ENCODE measurements at regions not wholly inside any gene's neighbourhood (a gene's known extent, or its start where the extent isn't known, plus 50 kb on each side); places are given as distances from the start of the nearest gene placed in this dataset.
A peak's percentile ranks its signal among the peaks of the same experiment; 100 is the strongest.

GRCh38 chr6:145206247-145206907 is 528.9 kb downstream of the EPM2A start:
- FAIRE-seq, result no peak
- no peak for DNase-seq (ENCODE audit: low spot score)

DNA sequence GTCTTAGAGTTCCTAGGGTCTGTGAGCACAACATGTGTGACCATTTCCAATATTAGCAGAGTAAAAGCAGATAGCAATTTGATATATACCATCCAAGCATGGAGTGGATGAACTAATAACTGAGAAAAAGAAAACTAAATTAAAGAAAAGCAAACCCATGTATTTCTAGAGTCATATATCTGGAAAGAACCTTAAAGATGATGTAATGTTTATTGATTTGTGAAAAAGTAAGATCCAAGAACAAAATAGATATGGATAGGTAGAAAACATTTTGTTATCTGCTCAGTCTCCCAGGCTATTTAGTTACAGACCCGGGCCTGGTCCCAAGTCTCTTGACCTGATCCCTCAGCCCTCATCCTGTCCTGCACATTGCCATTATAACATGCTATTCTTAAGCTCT is 526.8 kb downstream of the EPM2A start:
- no peak for DNase-seq (ENCODE audit: low spot score)
- FAIRE-seq, result no peak

DNA sequence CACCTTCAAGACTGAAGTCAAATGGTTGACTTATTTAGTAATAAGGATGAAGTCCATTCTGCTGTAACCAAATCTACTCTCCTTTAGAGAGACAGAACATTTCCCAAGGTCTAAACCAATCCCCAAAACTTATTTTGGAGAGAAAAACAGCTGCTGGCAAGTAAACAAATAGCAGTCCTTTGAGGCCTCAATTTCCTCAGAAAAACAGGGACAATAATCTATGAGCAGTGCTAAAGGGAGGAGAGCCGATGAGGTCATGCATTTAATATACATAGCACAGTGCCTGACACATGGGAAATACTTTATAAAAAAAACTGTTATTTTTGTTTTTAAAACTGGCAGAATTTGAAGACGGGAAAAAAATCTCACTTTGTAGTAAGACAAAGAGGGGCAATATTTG is 526.0 kb downstream of the EPM2A start:
- no peak for DNase-seq (ENCODE audit: low spot score)
- FAIRE-seq, result no peak

GRCh38 chr6:145212813-145213212 is 522.5 kb downstream of the EPM2A start:
- no peak for DNase-seq (ENCODE audit: low spot score)
- no peak for FAIRE-seq

- no peak for DNase-seq (ENCODE audit: low spot score)
- FAIRE-seq, result no peak
These were observed 521.7 kb downstream of the EPM2A start for GRCh38 chr6:145213614-145214013.

GRCh38 chr6:145214570-145214969 is 520.8 kb downstream of the EPM2A start:
- peak; percentile 7 for DNase-seq (ENCODE audit: low spot score)
- peak; percentile 62 for FAIRE-seq

DNA sequence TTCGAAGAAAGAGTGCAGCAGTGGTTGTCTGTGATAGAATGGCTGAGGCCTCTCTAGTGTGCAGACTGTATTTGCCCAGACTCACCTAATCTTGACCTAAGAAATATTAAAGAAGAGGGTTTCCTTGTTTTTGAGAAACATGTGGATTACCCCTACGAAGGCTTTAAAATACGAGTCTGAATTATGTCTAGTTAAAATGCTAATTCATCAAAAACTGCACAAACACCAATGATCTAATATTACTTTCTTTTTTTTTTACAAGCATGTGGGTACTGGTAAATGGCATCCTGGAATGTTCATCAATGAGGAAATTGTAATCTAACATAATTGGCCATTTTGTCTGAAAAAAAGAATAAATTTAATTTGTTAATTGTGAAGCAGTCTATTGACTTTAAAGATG is 510.9 kb downstream of the EPM2A start:
- DNase-seq (ENCODE audit: low spot score) (no peak), FAIRE-seq (no peak)

- DNase-seq (ENCODE audit: low spot score) (no peak), FAIRE-seq (no peak)
These were observed 509.8 kb downstream of the EPM2A start for GRCh38 chr6:145225500-145225899.

GRCh38 chr6:145227593-145227992 is 507.7 kb downstream of the EPM2A start:
- DNase-seq (ENCODE audit: low spot score) (no peak), FAIRE-seq (no peak)

- DNase-seq (ENCODE audit: low spot score) (no peak), FAIRE-seq (no peak)
These were observed 506.2 kb downstream of the EPM2A start for GRCh38 chr6:145228962-145229582.

DNA sequence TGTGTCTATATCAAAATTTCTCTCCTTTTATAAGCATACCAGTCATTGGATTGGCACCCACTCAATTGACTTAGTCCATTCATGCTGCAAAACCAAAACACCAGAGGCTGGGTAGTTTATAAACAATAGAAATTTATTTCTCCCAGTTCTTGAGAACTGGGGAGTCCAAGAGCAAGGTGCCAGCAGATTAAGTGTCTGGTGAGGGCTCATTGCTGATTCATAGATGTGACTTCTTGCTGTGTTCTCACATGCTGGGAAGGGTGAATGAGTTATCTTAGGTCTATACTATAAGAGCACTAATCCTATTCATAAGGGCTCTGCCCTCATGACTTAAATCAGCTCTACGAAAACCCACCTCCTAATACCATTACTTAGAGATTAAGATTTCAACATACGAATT is 501.4 kb downstream of the EPM2A start:
- no peak for FAIRE-seq

DNA sequence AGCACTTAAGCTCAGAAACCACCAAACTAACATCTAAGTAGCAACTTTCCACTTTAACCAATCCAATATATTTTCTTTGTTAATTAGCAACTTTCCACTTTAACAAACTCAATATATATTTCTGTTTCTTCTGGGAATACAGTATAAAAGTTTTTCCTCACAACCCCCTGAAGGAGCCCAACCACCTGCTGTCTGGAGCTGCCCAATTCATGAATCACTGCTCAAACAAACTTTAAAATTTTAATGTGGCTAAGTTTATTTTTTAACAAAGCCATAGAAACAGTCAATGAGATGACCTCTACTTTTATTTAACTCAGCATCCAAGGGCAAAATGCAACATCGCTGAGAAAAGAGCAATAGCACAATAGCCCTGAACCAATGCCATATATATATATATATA is 500.1 kb downstream of the EPM2A start:
- FAIRE-seq (no peak), DNase-seq (ENCODE audit: low spot score) (no peak)

More for the DNA sequence above, 501.4 kb downstream of the EPM2A start:
- no peak for DNase-seq (ENCODE audit: low spot score)

DNA sequence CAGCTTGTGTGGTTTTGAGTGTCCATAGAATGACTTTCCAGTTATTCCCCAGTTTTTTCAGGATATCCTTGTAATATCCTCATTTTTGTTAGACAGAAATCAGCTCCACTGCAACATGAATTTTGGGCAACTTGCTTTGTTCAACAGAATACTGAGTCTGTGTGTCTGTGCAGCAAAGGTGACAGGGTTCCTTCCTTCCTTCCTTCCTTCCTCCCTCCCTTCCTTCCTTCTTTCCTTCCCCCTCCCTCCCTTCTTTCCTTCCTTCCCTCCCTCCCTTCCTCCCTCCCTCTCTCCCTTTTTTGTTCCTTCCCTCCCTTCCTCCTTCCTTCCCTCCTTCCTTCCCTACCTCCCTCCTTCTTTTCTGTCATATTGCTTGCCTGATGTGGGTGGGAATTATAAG is 496.5 kb downstream of the EPM2A start:
- FAIRE-seq, result no peak

DNA sequence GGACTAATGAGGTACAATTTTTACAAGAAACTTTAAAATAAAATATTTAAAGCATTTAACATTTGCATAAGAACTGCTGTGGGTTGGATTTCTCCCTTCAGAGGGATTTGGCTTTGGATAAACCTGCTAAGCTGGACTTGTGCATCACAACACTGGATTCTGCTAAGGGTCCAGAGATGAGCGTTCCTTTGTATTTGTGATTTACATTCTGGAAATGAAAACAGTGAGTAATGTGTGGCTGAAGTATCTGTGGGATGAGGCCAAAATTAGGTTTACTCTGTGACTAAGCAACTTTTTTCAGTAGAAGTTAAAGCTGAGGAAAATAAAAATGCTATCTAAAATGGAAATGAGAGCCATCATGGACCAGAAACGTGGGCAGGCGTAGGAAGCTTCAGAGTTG is 494.3 kb downstream of the EPM2A start:
- no peak for DNase-seq (ENCODE audit: low spot score)
- FAIRE-seq, result no peak

More for the DNA sequence above, 496.5 kb downstream of the EPM2A start:
- no peak for DNase-seq (ENCODE audit: low spot score)

DNA sequence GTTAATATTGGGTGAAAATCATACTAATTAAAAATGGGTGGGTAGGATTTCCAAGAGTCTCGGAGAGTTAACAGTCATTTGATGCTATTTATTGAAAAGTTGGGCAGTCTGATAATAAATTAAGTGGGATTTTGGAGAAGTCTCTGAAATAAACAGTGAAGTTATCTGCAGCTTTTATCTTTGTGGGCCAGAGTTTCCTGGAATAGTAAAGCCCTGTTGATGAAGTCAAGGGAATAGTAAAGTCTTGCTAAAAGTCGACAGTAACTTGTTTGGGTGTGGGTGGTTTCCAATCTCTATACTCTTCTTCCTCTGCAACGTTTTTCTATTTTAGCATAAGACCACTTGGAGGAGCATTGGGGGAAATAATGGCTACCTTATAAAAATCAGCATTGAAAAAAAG is 493.6 kb downstream of the EPM2A start:
- FAIRE-seq (no peak), DNase-seq (ENCODE audit: low spot score) (no peak)

- no peak for FAIRE-seq
- DNase-seq (ENCODE audit: low spot score), result no peak
These were observed 490.8 kb downstream of the EPM2A start for GRCh38 chr6:145244349-145245100.

DNA sequence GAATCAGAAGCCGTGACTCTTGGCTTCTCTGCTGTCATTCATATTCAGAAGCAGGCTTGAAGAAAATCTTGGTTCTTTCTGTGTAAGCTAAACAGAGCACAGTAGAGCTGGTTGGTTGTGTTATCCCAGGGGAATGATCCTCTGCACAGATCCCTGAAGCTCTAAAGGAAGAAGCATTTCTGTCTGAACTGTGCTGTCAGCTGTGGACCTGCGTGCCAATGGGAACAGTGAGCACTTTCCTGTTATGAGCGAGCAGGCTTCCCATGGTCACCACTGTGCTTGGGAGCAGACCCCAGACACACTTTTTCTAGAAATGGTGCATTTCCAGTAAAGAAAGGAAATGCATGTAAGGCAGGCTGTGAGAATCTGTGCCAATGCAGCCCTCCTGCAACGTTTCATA is 490.2 kb downstream of the EPM2A start:
- DNase-seq (ENCODE audit: low spot score) (no peak), FAIRE-seq (no peak)

GRCh38 chr6:145247692-145248419 is 487.5 kb downstream of the EPM2A start:
- FAIRE-seq (no peak), DNase-seq (ENCODE audit: low spot score) (no peak)

DNA sequence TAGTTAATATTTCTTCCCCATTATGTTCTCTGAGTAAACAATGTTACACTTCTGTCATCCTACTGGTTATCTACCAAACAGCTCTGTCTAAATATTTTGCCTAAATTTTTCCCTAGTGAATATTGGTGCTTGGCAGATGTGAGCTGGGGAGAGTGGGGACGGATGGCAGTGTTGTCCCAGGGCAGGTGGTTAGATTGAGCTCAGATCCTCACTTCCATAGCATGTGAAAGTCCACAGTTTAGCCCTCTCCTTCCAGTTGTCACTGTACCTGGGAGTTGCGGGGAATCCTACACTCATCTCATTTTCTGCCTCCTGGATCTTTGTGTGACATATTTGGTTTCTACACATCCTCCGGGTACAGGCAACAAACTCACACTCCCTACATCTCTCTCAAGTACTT is 484.9 kb downstream of the EPM2A start:
- no peak for DNase-seq (ENCODE audit: low spot score)
- FAIRE-seq, result no peak

GRCh38 chr6:145252737-145253136 is 482.6 kb downstream of the EPM2A start:
- FAIRE-seq, result no peak
- no peak for DNase-seq (ENCODE audit: low spot score)

DNA sequence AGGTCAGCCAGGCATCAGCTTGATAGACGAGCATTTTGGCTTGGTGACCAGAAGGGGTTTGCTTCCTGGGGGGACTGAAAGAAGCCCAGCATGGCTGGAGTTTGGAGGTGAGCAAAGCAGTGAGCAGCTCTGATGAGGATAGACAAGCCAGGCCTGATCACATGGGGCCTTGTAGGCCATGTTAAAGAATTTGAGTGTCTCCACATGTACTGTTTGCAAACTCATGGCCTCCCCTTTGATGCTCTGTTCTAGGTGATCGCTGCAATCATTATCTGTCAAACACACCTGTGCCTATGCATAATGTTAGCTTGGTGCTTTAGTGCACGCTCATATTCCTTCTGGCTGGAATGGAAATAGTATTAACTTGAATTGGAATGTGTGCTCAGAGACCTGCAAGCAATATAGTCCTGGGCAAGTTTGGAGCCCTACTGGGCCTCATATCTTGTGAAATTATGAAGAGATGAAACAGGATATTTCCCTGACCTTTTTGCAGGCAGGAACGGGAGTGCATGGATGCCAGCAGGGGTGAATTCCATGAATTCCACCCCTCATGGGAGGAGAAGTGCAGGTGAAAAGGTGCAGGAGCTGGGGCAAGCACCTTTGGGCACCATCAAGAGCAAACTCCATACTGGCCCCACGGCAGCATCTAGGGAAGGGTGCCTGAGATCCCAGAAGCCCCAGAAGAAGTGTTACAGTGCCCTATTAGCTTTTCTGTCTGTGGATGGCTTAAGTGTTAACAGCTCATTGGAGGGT is 480.5 kb downstream of the EPM2A start:
- no peak for FAIRE-seq

More for the DNA sequence above, 480.5 kb downstream of the EPM2A start:
- DNase-seq (ENCODE audit: low spot score), result no peak

All from RCC 7860 (cell line).